ENCODE measurements at regions not wholly inside any gene's neighbourhood (a gene's known extent, or its start where the extent isn't known, plus 50 kb on each side); places are given as distances from the start of the nearest gene placed in this dataset.

- no CpG with 5 or more reads among the region's 1 CpG for WGBS (ENCODE audit: extremely low coverage, insufficient read length, low lambda C conversion rate)
- H4K8ac ChIP-seq (replicated peaks; ENCODE audit: insufficient read length, low read depth, low read length): no peak overlapping the region
- H2BK12ac ChIP-seq (ENCODE audit: insufficient read length, low read depth, low read length): no peak overlapping the region
- H2AK5ac ChIP-seq (ENCODE audit: insufficient read length, low read length): no peak overlapping the region
- Mint-ChIP-seq H3K4me3 (no peak overlapping the region), H3K4me1 (peaks cover 10 to 11% of the 10 kb centered on the region in 2 experiments), H3K9me3 (peaks cover 3 to 25% of the 10 kb centered on the region in 2 experiments; a peak in 4 of 5 replicates), H3K36me3 (ENCODE audit: insufficient read depth in 1 of 3, low read depth in 3 of 3) (peaks cover 0 to 5% (median 4%) of the 10 kb centered on the region in 3 experiments; a peak in 4 of 7 replicates), H3K27ac (no peak overlapping the region), H3K27me3 (ENCODE audit: low read depth) (no peaks in the 10 kb centered on the region)
- no peak overlapping the region for H2AFZ ChIP-seq (ENCODE audit: low read length)
- H3K9me3 ChIP-seq (ENCODE audit: control insufficient read depth, low read depth, low read length): no peaks in the 10 kb centered on the region
- H3K79me2 ChIP-seq (ENCODE audit: insufficient read depth, low read length): no peaks in the 10 kb centered on the region
- no peak overlapping the region for H3K4me2 ChIP-seq (ENCODE audit: insufficient read depth, insufficient read length, low read length)
- no peaks in the 10 kb centered on the region for H3K23me2 ChIP-seq (ENCODE audit: insufficient read length, low read depth, low read length, poor library complexity, severe bottlenecking)
- no peak overlapping the region for H3K4ac ChIP-seq (ENCODE audit: low read depth, low read length)
- no peaks in the 10 kb centered on the region for H3K79me1 ChIP-seq (ENCODE audit: insufficient read depth, low read depth, low read length, poor library complexity, severe bottlenecking)
- no peak overlapping the region for H3K14ac ChIP-seq (ENCODE audit: insufficient read depth, low read length)
- no peak overlapping the region for H4K5ac ChIP-seq (ENCODE audit: insufficient read length, low read depth, low read length)
- no peak overlapping the region for H2BK5ac ChIP-seq (ENCODE audit: insufficient read length, low read length)
- no peak overlapping the region for H2BK20ac ChIP-seq (ENCODE audit: low read depth, low read length, poor library complexity, severe bottlenecking)
- no peak overlapping the region for H2BK120ac ChIP-seq (ENCODE audit: low read depth, low read length, poor library complexity, severe bottlenecking)
- DNase-seq: no peak
- no peak overlapping the region for H3K27ac ChIP-seq (ENCODE audit: insufficient read length, low read depth, low read length)
- TF ChIP-seq, protein P1, sequence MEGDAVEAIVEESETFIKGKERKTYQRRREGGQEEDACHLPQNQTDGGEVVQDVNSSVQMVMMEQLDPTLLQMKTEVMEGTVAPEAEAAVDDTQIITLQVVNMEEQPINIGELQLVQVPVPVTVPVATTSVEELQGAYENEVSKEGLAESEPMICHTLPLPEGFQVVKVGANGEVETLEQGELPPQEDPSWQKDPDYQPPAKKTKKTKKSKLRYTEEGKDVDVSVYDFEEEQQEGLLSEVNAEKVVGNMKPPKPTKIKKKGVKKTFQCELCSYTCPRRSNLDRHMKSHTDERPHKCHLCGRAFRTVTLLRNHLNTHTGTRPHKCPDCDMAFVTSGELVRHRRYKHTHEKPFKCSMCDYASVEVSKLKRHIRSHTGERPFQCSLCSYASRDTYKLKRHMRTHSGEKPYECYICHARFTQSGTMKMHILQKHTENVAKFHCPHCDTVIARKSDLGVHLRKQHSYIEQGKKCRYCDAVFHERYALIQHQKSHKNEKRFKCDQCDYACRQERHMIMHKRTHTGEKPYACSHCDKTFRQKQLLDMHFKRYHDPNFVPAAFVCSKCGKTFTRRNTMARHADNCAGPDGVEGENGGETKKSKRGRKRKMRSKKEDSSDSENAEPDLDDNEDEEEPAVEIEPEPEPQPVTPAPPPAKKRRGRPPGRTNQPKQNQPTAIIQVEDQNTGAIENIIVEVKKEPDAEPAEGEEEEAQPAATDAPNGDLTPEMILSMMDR (conservative IDR thresholded peaks at IDR 0.05): no peak
- H3K27me3 ChIP-seq (ENCODE audit: insufficient read depth, low read length): no peaks in the 10 kb centered on the region
- H3K18ac ChIP-seq (ENCODE audit: insufficient read length, low read depth, low read length): no peak overlapping the region
- no peak overlapping the region for H4K91ac ChIP-seq (ENCODE audit: insufficient read length, low read depth, low read length)
- H3K23ac ChIP-seq (ENCODE audit: insufficient read length, low read depth, low read length): no peak overlapping the region
- no peak overlapping the region for H3T11ph ChIP-seq (ENCODE audit: low read length)
- H3K56ac ChIP-seq (ENCODE audit: insufficient read length, low read depth, low read length): no peak overlapping the region
- no peak overlapping the region for H3K9ac ChIP-seq (ENCODE audit: extremely low read depth, insufficient read length, low read length)
- H3K4me1 ChIP-seq (ENCODE audit: insufficient read depth, low read length): no peaks in the 10 kb centered on the region
- no peak overlapping the region for H2BK15ac ChIP-seq (ENCODE audit: low read depth, low read length)
- H4K20me1 ChIP-seq (ENCODE audit: control insufficient read depth, insufficient read depth, insufficient read length): no peaks in the 10 kb centered on the region
Measured at GRCh38 chr6:153412519-153412918, 281.4 kb upstream of the RGS17 start.
